ENCODE measurements at regions not wholly inside any gene's neighbourhood (a gene's known extent, or its start where the extent isn't known, plus 50 kb on each side); places are given as distances from the start of the nearest gene placed in this dataset.

GRCh38 chr1:221856228-221857093 lies 114.6 kb upstream of the DUSP10 start:
- intact Hi-C loops (cut with DNase I): no loop called here
- H3K36me3 ChIP-seq: no peaks in the 10 kb centered on the region
- H3K4me1 ChIP-seq (replicated peaks): no peaks in the 10 kb centered on the region
- 86% methylated on average over 3 of the region's 3 CpGs for WGBS
- no peak overlapping the region for H3K27ac ChIP-seq
- H3K4me3 ChIP-seq: no peak overlapping the region
- H3K27me3 ChIP-seq (replicated peaks; ENCODE audit: insufficient read depth): no peaks in the 10 kb centered on the region
- TF ChIP-seq CTCF (IDR thresholded peaks at IDR 0.05) (no peak), POLR2A (IDR thresholded peaks at IDR 0.05) (no peak), POLR2AphosphoS5 (IDR thresholded peaks at IDR 0.05) (no peak)
- DNase-seq (ENCODE audit: low spot score): no peak
- no peaks in the 10 kb centered on the region for H3K9me3 ChIP-seq

- Histone ChIP-seq H3K9me3 (no peaks in the 10 kb centered on the region), H3K27ac (no peak overlapping the region), H3K4me1 (replicated peaks) (no peaks in the 10 kb centered on the region), H3K4me3 (no peak overlapping the region), H3K36me3 (no peaks in the 10 kb centered on the region), H3K27me3 (replicated peaks; ENCODE audit: insufficient read depth) (no peaks in the 10 kb centered on the region)
- intact Hi-C loops (cut with DNase I): no loop called here
- DNase-seq (ENCODE audit: low spot score): no peak
- 92% methylated on average over 2 of the region's 2 CpGs for WGBS
- TF ChIP-seq CTCF (IDR thresholded peaks at IDR 0.05): no peak
- TF ChIP-seq POLR2A (IDR thresholded peaks at IDR 0.05): no peak
- TF ChIP-seq POLR2AphosphoS5 (IDR thresholded peaks at IDR 0.05): no peak
Observed at GRCh38 chr1:221855156-221855555, 113.3 kb upstream of the DUSP10 start.

GRCh38 chr1:221851336-221851735 lies 109.4 kb upstream of the DUSP10 start:
- no peaks in the 10 kb centered on the region for H3K36me3 ChIP-seq
- no peaks in the 10 kb centered on the region for H3K27me3 ChIP-seq (replicated peaks; ENCODE audit: insufficient read depth)
- intact Hi-C loops (cut with DNase I): no loop called here
- H3K27ac ChIP-seq: no peak overlapping the region
- no peaks in the 10 kb centered on the region for H3K9me3 ChIP-seq
- DNase-seq (ENCODE audit: low spot score): no peak
- TF ChIP-seq POLR2A (IDR thresholded peaks at IDR 0.05) (no peak), POLR2AphosphoS5 (IDR thresholded peaks at IDR 0.05) (no peak), CTCF (IDR thresholded peaks at IDR 0.05) (no peak)
- H3K4me3 ChIP-seq: no peak overlapping the region
- no peaks in the 10 kb centered on the region for H3K4me1 ChIP-seq (replicated peaks)

GRCh38 chr1:221850470-221851187 lies 108.7 kb upstream of the DUSP10 start:
- H3K36me3 ChIP-seq: no peaks in the 10 kb centered on the region
- H3K9me3 ChIP-seq: no peaks in the 10 kb centered on the region
- DNase-seq (ENCODE audit: low spot score): no peak
- H3K27me3 ChIP-seq (replicated peaks; ENCODE audit: insufficient read depth): no peaks in the 10 kb centered on the region
- H3K4me3 ChIP-seq: no peak overlapping the region
- H3K4me1 ChIP-seq (replicated peaks): peaks cover under 1% of the 10 kb centered on the region
- WGBS: 50% methylated on average over 8 of the region's 8 CpGs
- no peak overlapping the region for H3K27ac ChIP-seq
- TF ChIP-seq POLR2AphosphoS5 (IDR thresholded peaks at IDR 0.05): no peak
- no peak for TF ChIP-seq CTCF (IDR thresholded peaks at IDR 0.05)
- TF ChIP-seq POLR2A (IDR thresholded peaks at IDR 0.05): no peak
- intact Hi-C loops (cut with DNase I): no loop called here

Measured in prostate gland (tissue), 2 donors.